NB4 (cell line): ENCODE measurements at regions not wholly inside any gene's neighbourhood (a gene's known extent, or its start where the extent isn't known, plus 50 kb on each side); places are given as distances from the start of the nearest gene placed in this dataset.

Experiments used
- DNase-seq: peaks from one replicate; pipeline ENCODE4 v3.0.0; 2010; ENCODE audit warnings: low read depth
- H3K4me3 ChIP-seq: one replicate; pipeline ENCODE4 v1.5.1; 2011; ENCODE audit warnings: mild to moderate bottlenecking, low read depth, low read length, moderate library complexity
- MYC ChIP-seq: IDR thresholded peaks from 2 replicates; pipeline ENCODE4 v1.6.1; 2011; ENCODE audit warnings: low read depth, low read length
- POLR2A ChIP-seq: IDR thresholded peaks from 2 replicates; pipeline ENCODE4 v1.6.1; 2011; ENCODE audit warnings: mild to moderate bottlenecking; ENCODE audit not compliant: insufficient read length; ENCODE audit errors: extremely low read depth
- TF ChIP-seq, protein P1 (sequence below): IDR thresholded peaks from one replicate; pipeline ENCODE4 v1.5.1; 2012; ENCODE audit warnings: low read depth, low read length
- TF ChIP-seq, protein P2 (sequence below): IDR thresholded peaks from 2 replicates; pipeline ENCODE4 v1.6.1; 2011; ENCODE audit warnings: low read depth, low read length

DNA sequence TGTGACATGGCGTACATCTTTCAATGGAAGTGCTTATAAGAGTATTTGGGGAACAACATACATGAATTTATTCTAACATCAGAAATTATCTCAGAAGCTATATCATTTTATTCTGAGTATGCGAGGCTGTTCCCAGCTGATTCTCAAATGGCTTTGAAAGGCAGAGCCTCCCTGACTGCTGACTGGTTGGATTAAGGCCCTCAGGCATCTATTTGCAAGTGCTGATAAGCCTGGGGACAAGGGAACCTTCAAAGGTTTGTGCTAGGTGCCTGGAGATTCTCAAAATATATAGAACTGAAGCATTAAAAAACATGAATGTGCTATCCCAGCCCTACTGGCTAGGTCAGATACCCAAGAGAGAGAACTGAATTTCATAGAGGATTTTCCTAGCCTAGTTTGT is 235.1 kb downstream of the LURAP1L start:
- no peak overlapping the region for H3K4me3 ChIP-seq
- DNase-seq, result no peak
- TF ChIP-seq POLR2A, result no peak
- no peak for TF ChIP-seq MYC
- TF ChIP-seq, protein P1, sequence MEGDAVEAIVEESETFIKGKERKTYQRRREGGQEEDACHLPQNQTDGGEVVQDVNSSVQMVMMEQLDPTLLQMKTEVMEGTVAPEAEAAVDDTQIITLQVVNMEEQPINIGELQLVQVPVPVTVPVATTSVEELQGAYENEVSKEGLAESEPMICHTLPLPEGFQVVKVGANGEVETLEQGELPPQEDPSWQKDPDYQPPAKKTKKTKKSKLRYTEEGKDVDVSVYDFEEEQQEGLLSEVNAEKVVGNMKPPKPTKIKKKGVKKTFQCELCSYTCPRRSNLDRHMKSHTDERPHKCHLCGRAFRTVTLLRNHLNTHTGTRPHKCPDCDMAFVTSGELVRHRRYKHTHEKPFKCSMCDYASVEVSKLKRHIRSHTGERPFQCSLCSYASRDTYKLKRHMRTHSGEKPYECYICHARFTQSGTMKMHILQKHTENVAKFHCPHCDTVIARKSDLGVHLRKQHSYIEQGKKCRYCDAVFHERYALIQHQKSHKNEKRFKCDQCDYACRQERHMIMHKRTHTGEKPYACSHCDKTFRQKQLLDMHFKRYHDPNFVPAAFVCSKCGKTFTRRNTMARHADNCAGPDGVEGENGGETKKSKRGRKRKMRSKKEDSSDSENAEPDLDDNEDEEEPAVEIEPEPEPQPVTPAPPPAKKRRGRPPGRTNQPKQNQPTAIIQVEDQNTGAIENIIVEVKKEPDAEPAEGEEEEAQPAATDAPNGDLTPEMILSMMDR, result no peak
- TF ChIP-seq, protein P2, sequence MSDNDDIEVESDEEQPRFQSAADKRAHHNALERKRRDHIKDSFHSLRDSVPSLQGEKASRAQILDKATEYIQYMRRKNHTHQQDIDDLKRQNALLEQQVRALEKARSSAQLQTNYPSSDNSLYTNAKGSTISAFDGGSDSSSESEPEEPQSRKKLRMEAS, result no peak

DNA sequence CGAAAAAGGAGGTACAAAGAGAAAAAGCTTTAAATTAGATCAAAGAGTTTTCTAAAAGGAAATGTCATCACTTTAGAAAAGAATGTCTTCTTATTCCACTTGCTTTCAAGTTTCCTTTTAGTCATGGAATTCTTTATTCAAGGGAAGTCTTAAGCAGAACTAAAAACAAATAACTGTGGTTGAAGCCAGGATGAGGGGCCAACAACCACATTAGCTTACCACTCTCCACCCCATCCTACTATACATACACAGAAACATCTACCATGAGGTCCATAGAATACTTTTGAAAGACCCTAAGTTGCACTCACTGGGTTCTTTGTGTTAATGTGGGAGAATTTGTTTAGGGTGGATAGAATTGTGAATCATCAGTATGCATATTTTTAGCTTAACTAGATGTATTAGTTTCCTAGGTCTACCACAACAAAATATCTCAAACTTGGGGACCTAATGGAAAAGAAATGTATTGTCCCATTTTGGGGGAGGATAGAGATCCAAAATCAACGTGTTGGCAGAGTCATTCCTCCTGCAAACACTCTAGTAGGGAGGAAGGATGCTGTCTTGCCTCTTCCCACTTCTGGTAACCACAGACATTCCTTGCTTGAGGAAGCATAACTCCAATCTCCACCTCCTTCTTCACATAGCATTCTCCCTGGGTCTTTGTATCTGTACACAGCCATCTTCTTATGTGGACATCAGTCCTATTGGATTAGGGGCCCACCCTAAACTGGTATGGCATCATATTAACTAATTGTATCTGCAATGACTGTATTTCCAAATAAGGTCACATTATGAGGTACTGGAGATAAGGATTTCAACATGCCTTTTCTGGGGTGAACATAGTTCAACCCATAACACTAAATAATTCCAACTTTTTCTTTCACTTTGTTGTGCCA is 239.4 kb downstream of the LURAP1L start:
- TF ChIP-seq, protein P2, result no peak
- TF ChIP-seq POLR2A (no peak), MYC (no peak)
- TF ChIP-seq, protein P1, result no peak

GRCh38 chr9:13017260-13017659 is 242.4 kb downstream of the LURAP1L start:
- no peak for DNase-seq
- no peak overlapping the region for H3K4me3 ChIP-seq
- TF ChIP-seq, protein P1, result no peak
- no peak for TF ChIP-seq POLR2A
- TF ChIP-seq, protein P2, result no peak
- TF ChIP-seq MYC, result no peak

More for the DNA sequence above, 239.4 kb downstream of the LURAP1L start:
- DNase-seq, result no peak
- H3K4me3 ChIP-seq, result no peak overlapping the region

- H3K4me3 ChIP-seq, result no peak overlapping the region
- TF ChIP-seq MYC, result no peak
- TF ChIP-seq POLR2A, result no peak
- TF ChIP-seq, protein P1, result no peak
- TF ChIP-seq, protein P2, result no peak
Measured at GRCh38 chr9:13020146-13021040, 245.6 kb downstream of the LURAP1L start.

DNA sequence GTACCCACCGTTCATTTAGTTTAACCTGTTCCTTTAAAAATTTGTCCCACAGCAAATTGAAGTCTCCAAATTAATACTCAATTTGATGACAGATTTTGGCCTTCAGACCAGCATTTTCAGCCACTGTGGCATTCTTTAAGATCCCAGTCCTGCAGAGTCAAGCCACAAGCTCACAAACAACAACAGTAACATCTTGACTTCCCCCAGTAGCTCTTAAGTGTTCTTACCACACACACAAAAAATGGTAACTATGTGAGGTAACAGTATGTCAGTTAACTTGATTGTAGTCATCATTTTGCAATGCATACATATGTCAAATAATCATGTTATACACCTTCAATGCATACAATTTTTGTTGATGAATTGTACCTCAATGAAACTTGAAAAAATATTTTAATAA is 247.9 kb downstream of the LURAP1L start:
- H3K4me3 ChIP-seq, result no peak overlapping the region
- TF ChIP-seq MYC, result no peak
- no peak for TF ChIP-seq POLR2A
- TF ChIP-seq, protein P1, result no peak
- TF ChIP-seq, protein P2, result no peak
- no peak for DNase-seq

More at GRCh38 chr9:13020146-13021040, 245.6 kb downstream of the LURAP1L start:
- no peak for DNase-seq
